G401.6 (cell line): ENCODE measurements at regions not wholly inside any gene's neighbourhood (a gene's known extent, or its start where the extent isn't known, plus 50 kb on each side); places are given as distances from the start of the nearest gene placed in this dataset.

ENCODE experiments used
- FAIRE-seq: peaks from 2 replicates; lab custom pipeline; 2012; peaks lifted over from hg19 to GRCh38; lab: Jason Lieb, UNC

DNA sequence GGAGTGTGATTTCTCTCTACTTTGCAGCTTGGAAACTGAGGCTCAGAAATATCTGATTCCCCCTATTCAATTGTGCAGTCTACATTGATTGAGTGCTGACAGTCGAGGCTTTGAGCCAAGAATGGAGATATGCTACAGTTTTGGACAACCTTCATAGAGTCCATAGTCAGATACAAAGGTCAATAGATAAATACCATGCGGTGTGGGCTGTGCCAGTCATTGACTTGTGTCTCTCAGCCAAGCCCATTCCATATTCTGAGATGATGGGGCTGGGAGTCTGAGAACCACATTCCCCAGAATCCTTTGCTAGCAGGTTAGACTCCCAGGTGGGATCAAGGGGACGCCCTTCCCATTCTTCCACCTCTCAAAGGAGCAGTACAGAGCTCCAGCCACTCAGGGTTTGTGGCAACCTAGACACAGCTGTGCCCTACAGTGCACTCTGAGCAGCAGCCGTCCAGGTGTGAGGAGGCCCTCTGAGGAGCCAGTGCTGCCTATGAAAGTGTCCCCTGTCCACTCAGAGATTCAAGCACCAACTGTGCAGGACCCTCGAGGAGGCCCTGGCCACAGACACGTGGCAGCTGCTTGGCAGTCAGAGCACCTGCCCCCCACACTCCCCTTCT, 348.3 kb downstream of the CYRIA start:
- FAIRE-seq, result no peak

DNA sequence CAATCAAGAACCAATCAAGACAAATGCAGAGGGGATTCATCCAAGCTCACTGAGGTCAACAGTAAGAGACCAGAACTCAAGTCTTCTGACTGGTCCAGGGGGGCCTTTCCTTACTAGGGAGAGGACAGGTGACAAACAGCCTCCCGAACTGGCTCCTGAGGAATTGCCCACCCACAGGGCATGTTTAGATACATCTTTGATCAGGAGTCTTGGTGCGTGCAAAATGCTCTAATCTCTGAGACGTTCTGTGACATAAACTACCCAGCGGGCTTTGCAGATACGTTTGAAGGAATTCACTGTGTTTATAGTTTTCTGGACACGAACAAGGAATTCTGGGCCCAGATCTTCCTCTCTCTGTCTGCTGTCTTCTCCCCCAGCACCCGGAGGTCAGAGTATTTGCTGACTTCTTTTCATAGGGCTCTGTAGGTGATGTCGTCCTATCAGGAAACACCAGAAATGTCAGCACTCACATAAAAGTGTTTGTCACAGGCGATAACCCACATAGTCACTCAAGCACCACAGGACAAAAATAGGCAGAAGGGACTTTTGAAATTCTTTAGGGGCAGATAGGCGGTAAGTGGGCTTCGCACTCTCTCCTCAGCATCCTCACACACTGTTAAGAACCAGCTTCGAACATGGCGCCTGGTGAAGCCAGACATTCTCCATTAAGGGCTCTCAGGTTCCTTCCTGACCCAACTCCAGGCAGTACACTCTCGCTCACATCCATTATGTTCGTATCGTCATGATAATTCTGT, 349.0 kb downstream of the CYRIA start:
- FAIRE-seq, result no peak

DNA sequence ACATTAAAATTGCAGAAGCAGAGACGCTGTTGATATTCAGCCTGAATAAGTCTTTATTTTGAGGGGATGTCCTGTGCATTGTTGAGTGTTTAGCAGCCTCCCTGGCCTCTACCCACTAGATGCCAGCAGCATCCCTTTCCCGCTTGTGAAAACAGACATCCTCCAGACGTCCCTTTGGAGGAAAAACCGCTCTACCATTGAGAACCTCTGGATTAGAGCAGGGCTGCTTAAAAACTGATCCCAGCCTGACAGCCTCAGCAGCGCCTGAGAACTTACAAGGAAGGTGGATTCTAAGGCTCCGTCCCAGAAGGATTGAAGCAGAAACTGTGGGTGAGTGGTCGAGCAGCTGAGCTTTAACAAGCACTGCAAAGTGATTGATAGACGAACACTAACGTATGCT, 349.7 kb downstream of the CYRIA start:
- no peak for FAIRE-seq

DNA sequence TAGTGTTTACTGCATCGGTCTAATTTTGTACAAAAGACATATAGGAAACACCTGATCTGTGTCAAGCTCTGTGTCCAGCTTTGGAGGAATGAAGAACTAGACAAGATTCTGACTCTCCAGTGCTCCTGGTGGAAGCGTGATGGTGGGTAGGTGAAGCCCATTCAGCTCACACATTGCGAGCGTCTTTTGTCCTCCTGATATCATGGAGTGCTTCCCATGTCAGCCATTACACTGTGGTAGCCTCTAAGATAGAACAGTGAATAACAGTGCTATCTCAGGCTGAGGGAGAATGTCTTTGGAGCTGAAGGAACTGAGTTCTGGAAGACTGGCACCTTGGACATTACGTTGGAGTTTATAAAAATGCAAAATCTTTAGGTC, 350.2 kb downstream of the CYRIA start:
- no peak for FAIRE-seq

DNA sequence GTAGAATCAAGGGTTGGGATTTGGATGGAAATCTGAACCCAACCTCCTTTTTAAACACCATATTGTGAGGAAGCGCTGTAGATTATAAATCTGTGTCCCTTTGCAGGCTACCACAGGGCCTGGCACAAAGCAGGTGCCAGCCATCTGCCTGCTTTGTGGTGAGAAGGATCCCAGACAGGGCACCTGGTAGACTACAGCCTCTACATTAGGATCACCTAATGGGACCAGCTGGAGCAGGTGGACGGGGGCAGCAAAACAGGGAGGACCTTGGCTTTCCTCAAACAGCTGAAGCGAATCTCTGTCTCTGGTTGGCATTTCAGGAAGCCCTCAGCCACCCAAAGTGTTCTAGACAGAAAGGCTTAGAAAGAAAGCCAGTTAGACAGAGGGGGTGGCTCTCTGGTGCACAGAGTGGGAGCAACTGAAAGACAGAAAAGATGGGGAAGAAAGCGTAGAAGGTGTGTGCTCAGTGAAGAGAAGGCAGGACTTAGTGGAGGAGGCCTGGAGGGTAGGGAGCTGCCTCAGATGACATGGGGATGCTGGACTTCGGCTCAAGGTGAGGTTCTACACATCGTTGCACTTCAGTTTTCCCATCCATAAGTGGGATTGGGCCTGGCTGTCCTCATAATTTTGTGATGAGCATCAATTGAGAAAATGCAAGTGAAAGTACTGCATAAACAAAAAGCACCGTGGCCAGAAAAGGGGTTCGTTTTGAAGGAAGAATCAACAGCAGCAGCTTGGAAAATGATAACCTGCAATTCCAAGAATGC, 350.8 kb downstream of the CYRIA start:
- no peak for FAIRE-seq

DNA sequence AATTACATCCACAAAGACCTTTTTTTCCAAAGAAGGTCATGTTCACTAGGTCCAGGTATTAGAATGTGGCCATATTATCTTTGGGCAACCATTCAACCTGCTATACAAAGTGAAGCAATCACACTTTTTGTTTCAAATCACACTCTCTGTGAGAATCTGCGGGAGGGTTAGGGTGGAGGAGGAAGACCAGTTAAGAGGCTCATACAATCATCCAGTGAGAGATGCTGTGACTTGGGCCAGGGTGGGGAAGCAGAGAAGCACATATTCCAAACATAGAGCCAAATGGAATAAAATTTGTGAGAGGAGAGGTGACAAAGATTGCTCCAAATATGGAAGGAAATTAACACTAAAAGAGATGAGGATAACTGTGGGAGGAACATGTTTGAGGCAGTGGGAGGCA, 351.6 kb downstream of the CYRIA start:
- no peak for FAIRE-seq

DNA sequence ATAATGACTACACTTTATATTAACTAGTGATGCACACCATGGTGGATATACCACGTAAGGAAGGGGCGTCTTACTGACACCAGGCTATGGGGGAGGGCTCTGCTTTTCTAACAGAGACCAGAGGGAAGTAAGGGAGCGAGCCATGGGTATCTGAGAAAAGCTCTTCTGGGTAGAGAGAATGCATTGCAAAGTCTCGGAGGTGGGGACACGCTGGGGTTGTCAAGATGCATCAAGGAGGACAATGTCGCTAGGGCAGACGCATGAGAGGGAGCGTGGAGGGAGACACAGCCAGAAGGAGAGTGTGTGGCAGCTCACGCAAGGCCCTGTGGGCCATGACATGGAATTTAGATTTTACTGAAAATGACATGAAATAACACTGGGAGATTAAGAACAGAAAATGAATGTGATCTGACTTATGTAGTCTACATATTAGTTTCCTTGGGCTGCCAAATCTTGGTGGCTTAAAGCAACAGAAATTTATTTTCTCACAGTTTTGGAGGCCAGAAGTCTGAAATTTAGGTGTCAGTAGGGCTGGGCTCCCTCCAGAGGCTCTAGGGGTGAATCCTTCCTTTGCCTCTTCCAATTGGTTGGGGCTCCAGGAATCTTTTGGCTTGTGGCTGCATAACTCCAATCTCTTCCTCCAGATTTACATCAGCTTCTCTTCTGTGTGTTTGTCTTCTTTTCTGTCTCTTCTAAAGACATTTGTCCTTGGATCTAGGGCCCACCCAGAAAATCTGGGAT, 352.2 kb downstream of the CYRIA start:
- no peak for FAIRE-seq

DNA sequence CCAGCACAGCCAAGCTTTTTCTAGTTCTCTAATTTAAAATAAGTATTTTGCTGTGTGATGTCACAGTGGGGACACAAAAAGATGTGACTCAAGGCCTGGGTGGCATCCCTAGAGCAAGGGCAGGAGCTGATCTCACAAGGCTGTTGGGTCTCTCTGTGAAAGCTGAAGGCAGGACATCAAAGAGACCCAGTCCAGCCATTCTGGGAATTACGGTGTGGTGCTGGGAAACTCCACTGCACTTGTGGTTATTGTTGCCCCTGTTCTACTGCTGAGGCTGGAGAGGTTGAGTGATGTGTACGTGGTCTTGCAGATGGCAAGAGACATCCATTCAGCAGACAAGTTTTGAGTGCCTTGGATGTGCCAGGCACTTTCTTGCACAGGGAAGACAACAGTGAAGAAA, 352.9 kb downstream of the CYRIA start:
- no peak for FAIRE-seq

DNA sequence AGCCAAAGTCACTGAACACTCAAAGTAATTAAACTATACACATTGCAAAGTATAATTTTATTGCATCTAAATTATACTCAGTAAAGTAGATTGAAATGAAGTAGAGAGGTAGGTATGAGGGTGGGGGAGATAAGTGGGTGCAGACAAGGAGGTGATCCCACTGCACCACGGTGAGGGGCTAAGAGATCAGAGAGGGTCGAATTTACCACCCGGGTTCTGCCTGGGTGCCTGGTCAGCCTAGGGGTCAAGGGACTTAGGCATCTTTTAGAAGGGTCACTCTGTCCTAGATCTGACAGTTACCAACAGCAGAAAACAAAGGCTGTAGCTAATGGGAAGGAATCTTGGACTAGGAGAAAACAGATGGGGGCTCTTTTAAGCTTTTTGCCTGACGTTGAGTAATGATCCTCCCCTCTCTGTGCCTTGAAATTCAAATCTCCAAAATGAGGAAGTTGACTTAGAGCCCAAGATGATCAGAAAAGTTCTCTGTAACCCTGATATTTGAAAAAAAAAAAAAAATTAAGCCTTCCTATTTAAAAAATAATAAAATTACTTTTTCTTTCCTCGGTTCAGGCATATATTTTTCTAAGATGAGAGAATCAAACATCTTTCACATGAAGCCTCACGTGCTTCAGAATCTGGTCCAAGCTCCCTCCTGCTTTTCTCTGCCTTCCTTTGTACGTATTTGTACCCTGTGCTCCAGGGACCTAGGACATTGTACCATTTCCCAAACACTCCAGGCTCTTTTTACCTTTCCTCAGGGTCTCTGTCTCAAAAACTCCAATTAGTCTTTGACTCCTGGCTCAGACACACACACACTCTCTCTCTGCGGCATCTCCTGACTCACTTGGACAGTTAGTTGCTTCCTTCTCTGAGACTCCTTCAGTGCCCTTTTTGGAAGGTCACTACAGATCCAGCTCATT, 353.9 kb downstream of the CYRIA start:
- no peak for FAIRE-seq

DNA sequence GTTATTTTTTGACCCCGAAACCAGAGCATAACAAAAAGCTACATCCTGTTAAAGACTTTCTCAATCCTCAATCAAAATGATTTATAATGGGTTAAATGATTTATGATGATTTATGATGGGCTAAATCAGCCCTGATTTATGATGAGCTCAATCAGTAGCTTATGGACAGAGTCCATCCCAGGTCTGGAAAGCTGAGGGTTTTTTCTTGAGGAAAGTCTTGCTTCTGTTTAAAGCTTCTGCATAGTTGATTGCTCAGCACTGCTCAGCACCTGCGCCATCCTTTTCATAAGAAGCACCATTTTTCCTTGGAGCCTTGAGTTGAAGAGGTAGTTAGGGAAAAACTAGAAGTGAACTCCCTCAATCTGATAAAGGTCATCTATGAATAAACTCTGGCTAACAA, 356.8 kb downstream of the CYRIA start:
- FAIRE-seq, result no peak

DNA sequence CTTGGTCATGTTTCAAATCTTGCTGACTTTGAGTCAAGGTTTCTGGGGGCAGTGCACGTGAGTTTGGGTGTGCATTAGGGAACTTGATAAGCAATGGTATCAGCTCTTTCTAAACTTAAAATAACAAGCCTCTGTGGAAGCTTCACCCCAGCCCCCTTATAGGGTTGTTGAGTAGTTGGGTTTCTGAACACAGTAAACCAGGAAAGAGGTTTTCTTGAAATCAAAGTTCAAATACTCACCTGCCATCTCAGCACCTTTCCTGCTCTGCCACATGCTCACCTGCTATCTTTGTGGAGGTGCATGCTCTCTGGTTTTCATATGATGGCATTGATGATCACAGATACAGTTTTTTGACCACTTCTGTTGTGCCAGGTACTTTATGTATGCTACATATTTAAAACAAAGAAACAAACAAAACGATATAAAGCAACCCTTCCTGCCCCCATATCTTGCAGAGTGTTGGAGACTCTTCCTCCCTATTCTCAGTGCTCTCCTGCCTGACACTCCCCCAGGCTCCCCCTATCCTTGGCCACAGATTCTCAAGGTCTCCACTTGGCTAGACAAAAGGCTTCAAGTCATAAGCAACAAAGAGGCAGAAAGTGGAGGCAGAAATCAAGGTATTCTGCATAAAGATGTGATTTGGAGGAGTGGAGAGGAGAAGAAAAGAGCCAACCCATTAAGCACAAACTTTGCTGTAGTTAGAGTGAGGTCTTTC, 360.6 kb downstream of the CYRIA start:
- no peak for FAIRE-seq

DNA sequence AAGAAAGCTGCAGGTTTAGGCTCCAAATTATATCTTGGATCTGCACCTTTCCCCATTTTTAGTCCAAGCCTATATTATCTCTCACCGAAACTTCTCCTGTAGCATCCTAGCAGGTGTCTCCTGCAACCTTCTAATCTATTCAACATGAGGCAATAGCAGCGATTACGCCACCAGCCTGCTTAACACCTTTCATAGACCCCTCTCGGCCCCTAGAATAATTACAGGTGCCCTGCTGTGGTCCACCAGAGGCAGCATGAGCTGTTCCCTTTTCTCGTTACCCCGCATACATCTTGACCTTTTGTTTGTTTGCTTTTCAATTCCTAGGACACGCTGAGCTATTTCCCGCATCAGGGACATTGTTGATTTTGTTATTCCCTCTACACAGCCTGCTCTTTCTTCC, 361.9 kb downstream of the CYRIA start:
- no peak for FAIRE-seq

DNA sequence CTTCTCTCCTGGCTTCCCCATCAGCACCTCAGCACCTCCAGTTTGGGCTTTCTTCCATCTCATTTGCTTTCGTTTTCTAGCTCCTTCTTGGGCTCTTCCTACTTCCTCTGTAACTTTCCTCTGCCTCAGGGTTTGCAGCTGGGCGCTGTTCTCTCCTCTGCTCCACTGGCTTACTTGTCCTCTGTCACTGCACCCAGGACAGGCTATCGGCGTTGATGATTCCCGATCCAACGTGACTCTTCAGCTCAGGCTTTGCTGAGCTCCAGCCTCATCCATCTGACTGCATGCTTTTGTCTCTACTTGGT, 362.4 kb downstream of the CYRIA start:
- FAIRE-seq, result no peak

DNA sequence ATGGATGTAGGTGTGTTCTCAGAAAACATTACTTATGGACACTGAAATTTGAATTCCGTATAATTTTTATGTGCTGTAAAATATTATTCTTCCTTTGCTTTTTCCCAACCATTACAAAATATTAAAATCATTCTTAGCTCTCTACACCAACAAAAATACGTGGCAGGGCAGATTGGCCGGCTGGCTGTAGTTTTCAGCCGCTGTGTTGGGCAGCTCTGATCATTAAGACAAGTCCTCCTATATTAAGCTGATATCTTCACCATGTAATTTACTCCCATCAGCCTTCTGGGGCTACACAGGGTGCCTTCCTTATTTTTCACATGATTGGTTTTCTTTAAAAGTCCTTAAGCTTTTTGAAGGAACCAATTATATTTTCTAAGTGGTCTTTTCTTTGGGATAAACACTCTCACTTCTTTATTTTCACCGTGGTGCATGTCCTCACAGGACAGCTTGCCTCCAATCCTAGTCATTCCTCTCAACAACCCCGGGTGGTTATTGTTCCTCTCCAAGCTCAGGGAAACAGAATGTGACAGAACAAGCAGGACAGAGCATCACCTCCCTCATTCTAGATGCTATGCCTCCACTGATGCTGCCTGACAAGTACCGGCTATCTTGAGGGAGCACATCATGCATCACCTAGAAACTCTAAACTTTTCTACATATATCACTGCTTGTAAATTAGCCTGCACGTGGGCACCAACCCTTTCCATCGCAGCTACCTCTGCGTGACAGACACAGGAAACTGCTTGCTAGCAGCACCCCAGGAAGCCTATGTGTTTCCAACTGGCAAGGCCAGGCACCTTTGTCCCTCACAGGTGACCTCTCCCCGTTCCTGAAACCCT, 362.3 kb downstream of the MYCN start:
- no peak for FAIRE-seq

DNA sequence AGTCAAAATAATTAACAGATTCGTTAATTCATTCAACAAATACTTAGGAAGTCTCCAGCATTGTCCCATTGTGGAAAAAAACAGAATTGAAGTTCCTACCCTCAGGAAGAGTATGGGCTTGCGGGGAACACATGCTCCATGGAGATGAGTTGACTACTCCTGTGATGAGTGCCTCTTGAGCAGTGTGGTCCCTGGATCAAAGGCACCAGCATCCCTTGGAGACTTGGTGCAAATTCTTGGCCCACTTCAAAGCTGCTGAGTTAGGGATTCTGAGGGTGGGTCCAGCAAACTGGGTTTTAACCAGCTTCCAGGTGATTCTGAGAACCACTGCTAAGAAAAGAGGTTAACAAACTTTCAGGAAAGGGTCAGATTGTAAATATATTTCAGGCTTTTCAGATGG, 361.6 kb downstream of the MYCN start:
- FAIRE-seq, result no peak

DNA sequence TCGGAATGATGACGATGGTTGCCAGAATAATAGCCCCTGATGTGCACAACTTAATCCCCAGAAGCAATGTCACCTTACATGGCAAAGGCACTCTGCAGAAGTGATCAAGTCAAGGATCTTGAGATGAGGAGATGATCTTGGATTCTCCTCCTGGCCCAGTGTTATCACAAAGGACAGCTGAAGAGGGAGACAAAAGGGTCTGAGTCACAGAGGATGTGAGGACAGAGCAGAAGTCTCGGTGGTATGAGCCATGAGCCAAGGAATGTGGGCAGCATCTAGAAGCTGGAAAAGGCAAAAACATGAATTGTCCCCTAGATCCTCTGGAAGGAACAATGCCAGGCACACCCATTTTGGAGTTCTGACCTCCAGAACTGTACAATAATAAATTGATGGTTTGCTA, 358.5 kb downstream of the MYCN start:
- no peak for FAIRE-seq

DNA sequence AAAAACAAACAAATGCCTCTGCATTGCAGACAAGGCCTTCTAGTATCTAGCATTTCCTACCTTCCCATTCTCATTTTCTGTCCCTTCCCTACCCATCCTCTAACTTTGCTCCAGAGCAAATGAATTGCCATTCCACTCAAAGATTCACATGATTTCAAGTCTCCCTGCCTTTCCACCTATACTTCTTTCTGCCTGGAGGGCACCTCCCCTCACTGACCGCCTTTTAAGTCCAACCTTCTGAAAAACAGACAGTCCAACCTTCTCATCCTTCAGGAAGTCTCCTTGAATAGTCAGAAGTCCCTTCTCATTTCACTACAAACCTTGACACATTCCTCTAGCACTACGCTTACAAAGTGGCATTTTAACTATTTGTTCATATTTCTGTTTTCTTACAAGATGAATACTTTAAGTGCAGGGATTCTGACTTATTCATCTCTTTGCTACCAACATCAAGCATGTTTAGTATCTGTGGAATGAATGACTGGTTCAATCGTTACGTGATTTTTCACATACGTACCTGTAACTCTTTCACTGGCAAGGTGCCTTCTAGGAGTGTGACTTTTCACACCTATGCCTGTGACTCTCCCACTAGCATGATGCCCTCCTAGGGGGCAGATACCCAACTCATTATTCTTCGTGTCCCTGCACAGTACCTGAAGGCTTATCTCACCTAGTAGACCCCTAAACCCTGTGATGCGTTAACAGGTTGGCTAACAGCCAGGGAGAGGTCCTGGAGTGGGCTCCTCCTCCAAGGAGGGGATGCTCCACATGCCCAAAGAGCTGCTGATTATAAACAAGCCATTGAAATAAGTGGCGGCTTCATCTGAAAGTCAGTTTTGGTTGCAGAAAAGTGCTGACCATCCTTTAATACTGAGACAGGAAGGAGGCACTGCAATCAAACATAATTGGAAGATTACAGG, 356.2 kb downstream of the MYCN start:
- FAIRE-seq, result no peak

DNA sequence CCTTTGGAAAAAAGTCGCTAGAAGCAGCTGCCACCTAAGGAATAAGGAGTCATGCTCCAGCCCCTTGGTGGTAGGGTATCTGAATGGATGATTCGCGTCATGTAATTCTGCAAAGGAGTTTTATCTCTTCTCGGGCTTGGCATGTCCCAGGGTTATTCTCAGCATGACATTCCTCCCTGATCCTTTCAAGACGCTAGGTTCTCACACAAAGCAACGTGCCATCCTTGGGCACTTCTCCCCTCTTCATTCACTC, 355.6 kb downstream of the MYCN start:
- FAIRE-seq, result no peak

DNA sequence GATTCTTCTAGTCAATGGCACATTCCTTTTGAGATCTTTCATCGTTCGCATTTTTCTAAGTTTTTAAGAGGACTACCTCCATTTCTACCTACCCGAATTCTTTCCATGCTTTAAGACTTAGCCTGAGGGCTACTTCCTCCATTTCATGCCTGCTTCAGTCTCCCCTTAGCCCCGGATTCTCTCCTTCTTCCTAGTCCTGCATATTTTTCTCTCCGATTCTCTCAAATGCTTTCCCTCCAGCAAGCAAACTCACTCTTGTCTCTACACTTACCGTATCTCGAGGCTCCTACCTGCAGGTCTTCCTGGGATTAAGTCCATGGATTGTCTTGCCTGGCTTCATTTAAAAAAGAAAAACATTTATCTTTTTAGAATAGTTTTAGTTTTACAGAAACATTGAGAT, 354.4 kb downstream of the MYCN start:
- no peak for FAIRE-seq

DNA sequence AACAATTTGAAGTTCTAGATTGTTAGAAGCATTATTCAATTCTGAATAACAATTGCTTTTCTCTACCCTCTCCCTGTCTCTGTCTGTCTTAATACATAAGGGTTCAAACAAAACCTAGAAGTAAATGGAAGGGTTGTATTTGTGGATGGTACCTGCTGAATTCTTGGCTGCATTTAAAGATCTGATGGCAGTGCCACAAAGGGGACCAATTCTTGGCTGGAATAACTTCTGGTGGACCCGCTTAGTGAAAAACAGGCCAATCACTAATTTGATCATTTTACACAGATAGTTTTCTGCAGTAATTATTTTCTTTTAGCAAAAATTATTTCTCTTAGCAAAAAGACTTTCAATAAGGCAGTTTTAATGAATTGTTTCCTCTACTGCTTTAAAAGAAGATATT, 353.5 kb downstream of the MYCN start:
- FAIRE-seq, result no peak
